ENCODE measurements at regions not wholly inside any gene's neighbourhood (a gene's known extent, or its start where the extent isn't known, plus 50 kb on each side); places are given as distances from the start of the nearest gene placed in this dataset.

DNA sequence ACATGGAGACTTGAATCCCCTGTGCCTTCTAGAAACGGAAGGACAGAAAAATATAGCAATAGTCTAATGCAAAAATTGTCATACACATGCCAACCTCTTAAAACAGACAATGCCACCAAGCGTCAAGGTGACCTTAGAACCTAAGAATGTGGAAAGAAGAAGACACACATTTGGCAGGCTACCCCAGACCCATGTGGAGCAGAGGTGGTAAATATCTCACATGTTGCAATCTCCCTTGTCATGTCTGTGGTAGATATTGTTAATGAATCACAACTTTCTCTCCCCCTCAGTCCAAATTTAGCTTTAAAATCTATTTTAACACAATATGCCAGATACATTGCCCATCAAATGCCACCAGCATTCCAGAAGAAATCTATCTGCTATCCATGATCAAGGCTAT is 137.4 kb downstream of the HNMT start:
- DNase-seq, result no peak

DNA sequence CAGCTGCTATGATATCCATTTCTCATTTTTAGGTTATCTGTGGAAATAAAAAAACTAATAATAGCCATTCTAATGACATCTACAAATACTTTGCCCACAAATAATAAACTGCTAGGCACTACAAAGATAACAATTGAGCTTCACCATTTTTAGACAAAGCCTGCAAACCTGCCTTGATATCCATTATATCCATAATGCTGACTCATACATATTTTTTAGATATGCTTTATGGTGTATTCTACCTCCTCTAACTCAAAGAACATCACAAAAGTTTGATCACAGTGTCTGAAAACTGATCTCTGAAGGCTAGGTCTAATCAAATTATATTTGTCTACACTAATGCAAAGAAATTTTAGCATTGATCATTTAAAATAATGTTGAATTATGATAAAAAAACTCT is 138.4 kb downstream of the HNMT start:
- intact Hi-C loops (cut with DNase I), result no loop called here
- no peak for DNase-seq

More for the DNA sequence above, 137.4 kb downstream of the HNMT start:
- intact Hi-C loops (cut with DNase I), result no loop called here

- intact Hi-C loops (cut with DNase I), result no loop called here
- DNase-seq, result peak in 4 of 42 donors; percentile 6 to 13 (median 10)
Observed at GRCh38 chr2:138103156-138103555, 138.9 kb downstream of the HNMT start.

DNA sequence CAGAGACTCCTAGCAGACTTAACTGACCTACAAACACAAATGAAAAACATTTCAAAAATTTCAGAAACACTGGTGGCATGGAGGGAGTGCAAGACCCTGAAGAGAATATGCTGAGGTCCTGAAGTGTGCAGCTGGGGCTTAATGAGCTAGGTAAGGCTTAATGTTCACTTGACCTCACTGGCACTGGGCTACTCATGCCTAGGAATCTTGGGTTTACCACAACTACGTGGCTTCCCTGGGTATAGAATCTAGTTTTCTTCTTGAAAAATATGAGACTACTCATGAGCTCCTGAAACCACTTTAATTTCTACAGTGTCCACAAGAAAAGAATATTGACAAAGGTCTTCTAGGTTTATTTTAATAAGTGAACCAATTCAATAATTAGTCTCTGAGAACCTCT is 139.8 kb downstream of the HNMT start:
- intact Hi-C loops (cut with DNase I), result no loop called here
- DNase-seq, result no peak

- intact Hi-C loops (cut with DNase I), result no loop called here
Observed at GRCh38 chr2:138105358-138105757, 141.1 kb downstream of the HNMT start.

DNA sequence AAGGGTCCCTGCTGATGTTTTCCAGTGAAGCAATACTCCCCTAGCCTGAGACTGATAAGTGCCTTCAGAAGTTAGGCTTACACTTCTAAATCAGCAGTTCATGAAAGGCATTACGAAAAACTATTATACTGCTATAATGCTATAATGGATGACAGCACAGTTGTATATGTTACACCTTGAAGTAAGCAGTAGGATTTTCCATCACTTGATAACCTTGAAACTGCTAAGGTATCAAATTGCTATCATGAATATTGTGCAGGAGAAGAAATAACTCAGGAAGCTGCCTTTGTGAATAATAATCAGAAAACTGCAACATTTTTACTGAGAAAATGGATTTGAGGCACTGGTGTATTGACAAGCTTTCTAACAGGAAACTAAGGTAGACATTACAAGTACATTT is 142.3 kb downstream of the HNMT start:
- intact Hi-C loops (cut with DNase I), result no loop called here
- DNase-seq, result no peak

More at GRCh38 chr2:138105358-138105757, 141.1 kb downstream of the HNMT start:
- no peak for DNase-seq

DNA sequence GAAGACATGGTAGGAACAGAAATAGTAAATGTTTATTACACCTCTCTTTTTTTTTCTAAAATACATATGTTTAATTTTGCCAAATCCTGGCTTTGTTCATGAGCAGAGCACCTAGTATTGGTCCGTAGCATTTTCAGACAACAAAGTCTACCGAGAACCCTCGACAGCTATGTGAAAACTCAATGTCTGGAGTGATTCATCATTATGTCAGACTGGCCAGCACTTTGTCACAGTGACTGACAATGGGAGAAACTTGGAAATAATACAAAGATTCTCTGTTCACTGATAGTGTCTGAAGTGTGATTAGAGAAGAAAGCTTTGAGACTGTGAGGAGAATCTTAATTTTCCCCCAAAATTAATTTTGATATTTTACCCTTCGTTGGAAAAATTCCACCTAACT is 143.0 kb downstream of the HNMT start:
- peak in 1 of 42 donors; percentile 7 for DNase-seq
- intact Hi-C loops (cut with DNase I), result no loop called here

- intact Hi-C loops (cut with DNase I), result no loop called here
- no peak for DNase-seq
Observed at GRCh38 chr2:138110453-138111083, 146.3 kb downstream of the HNMT start.

GRCh38 chr2:138112536-138112935 is 148.3 kb downstream of the HNMT start:
- intact Hi-C loops (cut with DNase I), result no loop called here
- DNase-seq, result no peak

DNA sequence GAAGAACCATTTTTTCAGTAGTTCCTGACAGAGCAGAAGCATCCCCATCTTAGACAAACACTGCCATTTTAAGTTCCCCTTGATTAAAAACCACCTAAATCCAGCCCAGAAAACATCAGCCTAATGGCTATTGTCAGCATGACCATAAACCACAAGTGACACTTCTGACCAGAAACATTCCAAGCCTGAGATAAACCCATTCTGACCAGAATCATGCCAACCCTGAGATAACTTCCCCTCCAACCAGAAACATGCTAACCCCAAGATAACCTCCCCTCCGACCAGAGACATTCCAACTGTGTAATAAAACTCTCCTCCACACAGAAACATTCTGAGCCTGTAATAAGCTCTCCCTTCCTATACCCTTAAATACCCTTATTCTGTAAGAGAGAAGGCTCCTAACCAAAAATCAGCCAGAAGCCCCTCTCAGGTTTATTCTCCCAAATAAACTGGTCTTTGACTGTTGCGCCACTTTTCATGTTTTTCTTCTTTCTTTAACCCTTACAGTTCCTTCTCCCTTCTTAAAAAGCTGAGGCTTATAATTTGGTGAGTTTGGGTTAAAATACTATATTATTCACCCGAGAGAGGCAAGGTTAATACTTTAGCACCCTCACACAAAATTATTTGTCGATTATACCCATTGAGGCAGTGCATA is 149.7 kb downstream of the HNMT start:
- no peak for DNase-seq
- intact Hi-C loops (cut with DNase I), result no loop called here

DNA sequence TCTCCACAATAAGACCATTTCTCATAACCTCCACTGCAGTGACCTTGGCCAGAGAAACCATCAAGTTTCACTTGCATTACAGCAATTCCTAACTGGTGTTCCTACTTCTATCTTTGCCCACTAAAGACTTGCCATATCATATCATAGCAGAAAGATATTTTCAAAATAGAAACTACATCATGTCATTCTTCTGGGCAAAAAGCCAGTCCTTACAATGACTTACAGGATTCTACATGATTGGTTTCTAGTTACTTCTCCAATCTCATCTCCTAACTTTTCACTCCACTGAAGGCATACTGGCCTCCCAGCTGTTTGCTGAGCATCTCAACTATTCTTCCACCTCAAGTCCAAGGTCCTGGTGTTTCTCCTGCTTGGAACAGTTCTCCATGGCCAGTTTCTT is 151.4 kb downstream of the HNMT start:
- intact Hi-C loops (cut with DNase I), result no loop called here
- no peak for DNase-seq

DNA sequence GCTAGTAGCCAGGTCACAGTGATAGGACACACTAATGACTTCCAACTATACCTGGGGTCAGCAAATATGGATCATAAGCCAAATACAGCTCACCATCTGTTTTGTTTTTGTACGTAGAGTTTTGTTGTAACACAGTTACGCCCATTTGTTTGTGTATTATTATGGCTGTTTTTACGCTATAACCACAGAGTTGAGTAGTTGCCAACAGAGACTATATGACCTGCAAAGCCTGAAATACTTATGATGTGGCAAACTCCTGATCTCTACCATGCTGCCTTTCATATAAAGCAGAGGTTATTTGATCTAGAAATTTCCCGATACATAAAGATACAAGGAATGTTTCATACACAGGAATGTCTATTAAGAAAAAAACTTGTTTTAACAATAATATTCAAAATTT is 152.2 kb downstream of the HNMT start:
- intact Hi-C loops (cut with DNase I), result no loop called here
- no peak for DNase-seq

DNA sequence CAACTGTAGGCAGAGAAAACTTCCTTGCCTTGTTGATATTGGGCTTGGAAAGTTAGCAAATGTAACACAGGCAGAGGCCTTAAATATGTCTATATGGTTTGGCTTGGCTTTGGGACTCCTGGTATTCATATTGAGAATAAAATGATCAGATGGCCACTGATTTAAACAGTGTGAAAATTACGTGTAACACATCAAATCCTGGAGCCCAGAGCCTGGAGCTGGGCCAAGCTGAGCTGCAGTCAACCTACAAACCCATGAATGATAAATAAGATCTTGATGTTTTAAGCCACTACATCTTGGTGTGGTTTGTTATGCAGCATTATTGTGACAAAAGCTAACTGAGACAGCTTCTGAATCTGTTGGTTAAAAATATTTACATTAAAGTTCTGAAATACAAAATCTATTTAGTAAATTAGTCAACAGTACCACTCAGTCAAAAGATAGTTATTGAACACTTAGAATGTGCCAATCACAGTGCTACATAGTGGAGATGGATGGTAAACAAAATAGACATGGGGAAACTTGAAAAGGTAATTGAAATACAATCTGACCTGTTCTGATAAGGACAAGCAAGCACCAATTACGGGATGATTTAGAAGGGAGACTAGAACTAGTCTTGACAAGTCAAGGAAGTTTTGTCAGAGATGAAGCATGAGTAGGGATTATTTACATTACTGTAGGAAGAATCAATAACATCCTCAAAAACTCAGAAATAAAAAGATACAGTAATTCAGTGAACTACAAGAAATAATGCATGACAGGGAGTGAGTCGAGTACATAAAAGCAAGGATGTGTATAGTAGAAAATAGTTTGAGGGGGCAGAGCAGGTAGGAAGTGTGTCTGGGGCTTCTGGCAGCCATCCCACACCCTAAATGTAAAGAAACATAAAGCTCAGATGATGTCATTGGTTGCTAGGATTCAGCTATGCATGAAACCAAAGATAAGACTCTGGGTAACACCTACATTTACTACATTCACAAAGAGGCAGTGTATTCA is 157.7 kb downstream of the HNMT start:
- no peak for DNase-seq
- intact Hi-C loops (cut with DNase I), result no loop called here

DNA sequence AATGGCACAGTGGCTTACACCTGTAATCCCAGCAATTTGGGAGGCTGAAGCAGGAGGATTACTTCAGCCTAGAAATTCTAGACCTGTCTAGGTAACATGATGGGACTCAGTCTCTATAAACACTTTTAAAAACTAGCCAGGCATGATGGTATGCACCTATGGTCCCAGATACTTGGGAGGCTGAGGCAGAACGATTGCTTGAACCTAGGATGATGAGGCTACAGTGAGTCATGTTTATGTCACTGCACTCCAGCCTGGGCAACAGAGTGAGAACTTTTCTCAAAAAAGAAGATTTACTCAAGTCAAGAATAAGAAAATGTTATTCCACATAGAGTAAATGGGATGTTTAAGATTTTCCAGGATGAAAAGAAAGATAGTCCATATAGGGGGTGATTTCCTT is 158.6 kb downstream of the HNMT start:
- intact Hi-C loops (cut with DNase I), result no loop called here
- DNase-seq, result no peak

DNA sequence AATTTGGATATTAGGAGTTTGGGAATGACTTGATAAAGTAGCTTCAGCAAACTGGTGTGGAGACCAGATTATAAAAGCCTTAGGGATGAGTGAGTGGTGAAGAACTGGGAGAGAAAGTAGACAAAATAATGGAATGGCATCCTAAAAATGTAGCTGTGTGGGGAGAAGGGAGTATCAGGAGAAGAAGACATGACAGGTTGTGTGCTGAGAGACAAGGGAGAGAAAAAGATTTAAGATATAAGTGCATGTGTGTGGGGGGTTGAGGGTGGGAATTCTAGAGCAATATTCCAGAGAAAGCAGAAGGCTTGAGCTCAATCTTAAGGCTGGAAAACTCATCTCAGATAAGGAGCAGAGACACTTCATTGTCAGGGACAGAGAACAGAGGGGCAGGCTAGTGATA is 159.5 kb downstream of the HNMT start:
- intact Hi-C loops (cut with DNase I), result no loop called here
- DNase-seq, result no peak

- intact Hi-C loops (cut with DNase I), result no loop called here
Observed at GRCh38 chr2:138124521-138124920, 160.2 kb downstream of the HNMT start.

DNA sequence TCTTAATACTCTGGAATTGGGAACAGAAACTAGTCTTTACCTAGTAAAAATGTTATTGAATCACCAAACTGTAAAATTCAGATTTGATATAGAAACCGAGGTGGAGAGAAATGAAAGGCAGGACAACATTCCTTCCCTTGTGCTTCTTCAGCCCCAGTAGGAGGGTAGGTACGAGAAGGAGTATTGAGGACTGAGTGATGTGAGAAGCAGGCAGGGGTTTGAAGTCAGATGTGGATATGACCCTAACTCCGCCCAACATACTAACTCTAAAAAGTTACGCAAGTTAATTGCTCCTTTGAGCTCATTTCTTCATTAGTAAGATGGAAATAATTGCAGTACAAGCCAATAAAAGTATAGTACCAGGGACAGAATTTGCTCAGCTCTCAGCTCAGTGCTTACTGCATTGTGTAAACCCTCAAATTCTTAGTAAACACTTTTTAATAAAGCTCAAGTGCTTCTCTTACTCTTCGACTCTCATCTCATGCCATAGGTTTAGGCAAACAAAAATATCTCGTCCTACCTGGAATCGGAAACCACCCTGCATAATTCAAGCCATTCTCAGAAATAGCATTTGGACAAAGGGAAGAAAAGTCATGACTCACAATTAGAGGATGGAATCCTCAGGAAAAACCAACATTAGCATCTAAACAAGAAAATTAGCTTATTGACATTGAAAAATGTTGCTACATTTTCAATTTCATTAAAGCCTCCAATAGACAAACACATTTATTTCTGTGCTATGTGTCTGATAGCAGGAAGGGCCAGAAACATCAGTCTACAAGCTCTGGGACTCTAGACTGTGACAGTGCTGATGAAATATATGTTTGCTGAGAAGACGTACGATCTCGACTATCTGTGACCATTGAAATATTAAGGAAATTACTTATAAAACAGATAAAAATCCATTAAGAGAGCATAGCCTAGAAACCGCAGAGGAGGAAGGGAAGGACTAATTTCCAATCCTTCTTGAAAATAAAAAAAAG is 161.3 kb downstream of the HNMT start:
- intact Hi-C loops (cut with DNase I), result no loop called here
- no peak for DNase-seq

More at GRCh38 chr2:138124521-138124920, 160.2 kb downstream of the HNMT start:
- no peak for DNase-seq

DNA sequence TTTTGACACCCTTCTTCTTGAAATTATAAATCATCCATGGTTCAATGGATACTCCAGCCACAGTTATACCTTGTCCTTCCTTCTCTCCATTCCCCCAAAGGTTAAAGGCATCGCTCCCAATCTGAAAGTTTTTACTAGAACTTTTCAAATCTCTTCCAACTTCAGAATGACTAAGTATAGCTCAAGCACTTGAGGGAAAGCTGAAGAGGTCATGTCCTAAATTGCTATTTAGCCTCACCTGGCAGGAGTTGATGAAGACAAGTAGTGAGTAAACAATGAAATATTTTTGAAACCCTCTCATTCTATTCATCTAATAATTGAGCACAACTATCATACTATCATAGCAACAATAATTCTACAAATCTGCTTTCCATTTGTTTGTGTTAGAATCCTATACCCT is 167.8 kb downstream of the HNMT start:
- intact Hi-C loops (cut with DNase I), result no loop called here
- no peak for DNase-seq

DNA sequence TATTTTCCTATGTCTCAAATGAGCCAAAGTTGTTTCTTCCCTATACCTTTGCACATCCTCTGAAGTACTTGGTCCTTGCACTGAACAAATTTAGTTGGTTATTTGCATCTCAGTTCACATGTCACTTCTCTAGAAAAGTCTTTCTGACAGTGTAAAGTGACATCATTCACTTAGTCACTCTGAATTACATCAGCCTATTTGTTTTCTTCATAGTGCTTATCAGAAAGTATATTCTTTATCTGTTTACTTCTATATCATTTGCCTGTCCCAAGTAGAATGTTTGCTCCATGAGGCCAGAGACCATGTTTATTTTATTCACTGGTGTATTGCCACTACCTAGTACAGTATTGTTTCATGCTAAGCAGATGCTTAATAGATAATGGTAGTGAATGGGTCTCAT is 173.7 kb downstream of the HNMT start:
- DNase-seq, result no peak
- intact Hi-C loops (cut with DNase I), result no loop called here

Measured in head of caudate nucleus (tissue), 42 donors.